GM21423 (cell line): ENCODE measurements at regions not wholly inside any gene's neighbourhood (a gene's known extent, or its start where the extent isn't known, plus 50 kb on each side); places are given as distances from the start of the nearest gene placed in this dataset.

Source experiments
- ATAC-seq: cut with Tn5 transposase; IDR thresholded peaks from one replicate; pipeline ENCODE4 v1.9.1; 2021; ENCODE audit warnings: mild to moderate bottlenecking, moderate library complexity; ENCODE audit not compliant: unreplicated experiment

GRCh38 chr2:164182116-164182627 is 439.1 kb downstream of the GRB14 start:
- ATAC-seq, result no peak

- no peak for ATAC-seq
Observed at GRCh38 chr2:164178835-164179465, 442.3 kb downstream of the GRB14 start.

GRCh38 chr2:164164602-164165001 is 428.8 kb upstream of the FIGN start:
- ATAC-seq, result no peak

- no peak for ATAC-seq
Observed at GRCh38 chr2:164155558-164155957, 419.8 kb upstream of the FIGN start.

GRCh38 chr2:164151522-164151921 is 415.7 kb upstream of the FIGN start:
- no peak for ATAC-seq

GRCh38 chr2:164150604-164151003 is 414.8 kb upstream of the FIGN start:
- no peak for ATAC-seq

GRCh38 chr2:164146441-164146840 is 410.6 kb upstream of the FIGN start:
- ATAC-seq, result no peak

GRCh38 chr2:164145093-164145987 is 409.5 kb upstream of the FIGN start:
- no peak for ATAC-seq

- no peak for ATAC-seq
Observed at GRCh38 chr2:164143183-164143930, 407.5 kb upstream of the FIGN start.

GRCh38 chr2:164142755-164143154 is 406.9 kb upstream of the FIGN start:
- ATAC-seq, result no peak

- ATAC-seq, result no peak
Observed at GRCh38 chr2:164141271-164141670, 405.5 kb upstream of the FIGN start.

- no peak for ATAC-seq
Observed at GRCh38 chr2:164138750-164139149, 402.9 kb upstream of the FIGN start.

GRCh38 chr2:164134336-164134735 is 398.5 kb upstream of the FIGN start:
- ATAC-seq, result no peak

GRCh38 chr2:164127971-164128527 is 392.2 kb upstream of the FIGN start:
- no peak for ATAC-seq

- no peak for ATAC-seq
Observed at GRCh38 chr2:164126960-164127660, 391.3 kb upstream of the FIGN start.

- ATAC-seq, result no peak
Observed at GRCh38 chr2:164115806-164116205, 380.0 kb upstream of the FIGN start.

- ATAC-seq, result no peak
Observed at GRCh38 chr2:164114937-164115336, 379.1 kb upstream of the FIGN start.

- ATAC-seq, result no peak
Observed at GRCh38 chr2:164112105-164112504, 376.3 kb upstream of the FIGN start.

- ATAC-seq, result no peak
Observed at GRCh38 chr2:164110515-164110914, 374.7 kb upstream of the FIGN start.

- no peak for ATAC-seq
Observed at GRCh38 chr2:164109006-164109405, 373.2 kb upstream of the FIGN start.
